PFSK-1 (cell line): ENCODE measurements at regions not wholly inside any gene's neighbourhood (a gene's known extent, or its start where the extent isn't known, plus 50 kb on each side); places are given as distances from the start of the nearest gene placed in this dataset.

Experiments used
- SIN3A ChIP-seq: IDR thresholded peaks from 2 replicates; pipeline ENCODE4 v1.6.1; 2012; ENCODE audit warnings: mild to moderate bottlenecking, low read length, moderate library complexity, borderline replicate concordance; ENCODE audit not compliant: insufficient read depth
- TF ChIP-seq, protein P1 (sequence below), 2 experiments: IDR thresholded peaks; 2 replicates each; pipeline versions ENCODE4 v1.6.1 to v1.8.0; 2011 to 2012; ENCODE audit warnings: low read depth in 2 of 2, low read length in 2 of 2, control low read depth in 1 of 2, inconsistent platforms in 1 of 2, mild to moderate bottlenecking in 1 of 2, moderate library complexity in 1 of 2; ENCODE audit not compliant: insufficient read depth in 1 of 2

DNA sequence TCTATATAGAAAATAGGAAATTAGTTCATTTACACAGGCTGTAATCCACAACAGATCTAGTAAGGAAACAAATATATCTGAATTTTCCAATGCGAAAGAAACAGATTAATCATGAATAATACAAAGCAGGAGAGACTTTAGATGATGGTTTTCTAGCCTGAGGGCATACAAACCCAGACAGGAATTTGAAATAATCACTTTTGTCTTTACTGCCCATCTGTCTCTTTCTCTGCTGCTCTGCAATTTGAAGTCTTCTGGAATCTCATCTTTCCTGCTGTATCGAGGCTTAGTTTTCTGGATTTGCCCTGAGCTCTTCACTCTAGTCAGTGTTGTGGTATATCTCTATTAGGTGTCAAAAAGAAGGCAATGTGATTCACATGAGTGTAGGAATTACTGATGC is 711.8 kb upstream of the FAM241A start:
- TF ChIP-seq, protein P1, sequence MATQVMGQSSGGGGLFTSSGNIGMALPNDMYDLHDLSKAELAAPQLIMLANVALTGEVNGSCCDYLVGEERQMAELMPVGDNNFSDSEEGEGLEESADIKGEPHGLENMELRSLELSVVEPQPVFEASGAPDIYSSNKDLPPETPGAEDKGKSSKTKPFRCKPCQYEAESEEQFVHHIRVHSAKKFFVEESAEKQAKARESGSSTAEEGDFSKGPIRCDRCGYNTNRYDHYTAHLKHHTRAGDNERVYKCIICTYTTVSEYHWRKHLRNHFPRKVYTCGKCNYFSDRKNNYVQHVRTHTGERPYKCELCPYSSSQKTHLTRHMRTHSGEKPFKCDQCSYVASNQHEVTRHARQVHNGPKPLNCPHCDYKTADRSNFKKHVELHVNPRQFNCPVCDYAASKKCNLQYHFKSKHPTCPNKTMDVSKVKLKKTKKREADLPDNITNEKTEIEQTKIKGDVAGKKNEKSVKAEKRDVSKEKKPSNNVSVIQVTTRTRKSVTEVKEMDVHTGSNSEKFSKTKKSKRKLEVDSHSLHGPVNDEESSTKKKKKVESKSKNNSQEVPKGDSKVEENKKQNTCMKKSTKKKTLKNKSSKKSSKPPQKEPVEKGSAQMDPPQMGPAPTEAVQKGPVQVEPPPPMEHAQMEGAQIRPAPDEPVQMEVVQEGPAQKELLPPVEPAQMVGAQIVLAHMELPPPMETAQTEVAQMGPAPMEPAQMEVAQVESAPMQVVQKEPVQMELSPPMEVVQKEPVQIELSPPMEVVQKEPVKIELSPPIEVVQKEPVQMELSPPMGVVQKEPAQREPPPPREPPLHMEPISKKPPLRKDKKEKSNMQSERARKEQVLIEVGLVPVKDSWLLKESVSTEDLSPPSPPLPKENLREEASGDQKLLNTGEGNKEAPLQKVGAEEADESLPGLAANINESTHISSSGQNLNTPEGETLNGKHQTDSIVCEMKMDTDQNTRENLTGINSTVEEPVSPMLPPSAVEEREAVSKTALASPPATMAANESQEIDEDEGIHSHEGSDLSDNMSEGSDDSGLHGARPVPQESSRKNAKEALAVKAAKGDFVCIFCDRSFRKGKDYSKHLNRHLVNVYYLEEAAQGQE (IDR thresholded peaks at IDR 0.05; ENCODE audit: insufficient read depth in 1 of 2, low read depth in 2 of 2, low read length in 2 of 2), result no peak
- TF ChIP-seq SIN3A, result no peak
